Activated CD8-positive, alpha-beta T cell treated with anti-CD3 and anti-CD28 coated beads for 36 hours (primary cell): ENCODE measurements at regions not wholly inside any gene's neighbourhood (a gene's known extent, or its start where the extent isn't known, plus 50 kb on each side); places are given as distances from the start of the nearest gene placed in this dataset.

Source experiments
- ATAC-seq: fragments of 200-7000 bp; cut with Tn5 transposase; one replicate; pipeline ENCODE4 v1.10.0; 2021; ENCODE audit warnings: mild to moderate bottlenecking, moderate library complexity
- CTCF ChIA-PET: fragments of 350-600 bp; sonication (Branson Sonifier 250); formaldehyde crosslinking; loops from one replicate; lab custom pipeline; 2021; ENCODE audit warnings: antibody characterized with exemption; lab: Charles Lee
- POLR2A ChIA-PET: fragments of 350-600 bp; sonication (Branson Sonifier 250); formaldehyde crosslinking; loops from one replicate; lab custom pipeline; 2021; ENCODE audit warnings: antibody characterized with exemption; lab: Charles Lee
- DNase-seq: peaks from one replicate; pipeline ENCODE4 v3.0.0-alpha.2; 2020
- H3K27ac Mint-ChIP-seq: one replicate; pipeline ENCODE4 v1.8.0; 2021; ENCODE audit warnings: mild to moderate bottlenecking, mixed read lengths
- H3K27me3 Mint-ChIP-seq: one replicate; pipeline ENCODE4 v1.8.0; 2021; ENCODE audit warnings: mixed read lengths
- H3K36me3 Mint-ChIP-seq: one replicate; pipeline ENCODE4 v1.8.0; 2021; ENCODE audit warnings: low read depth, mixed read lengths
- H3K4me1 Mint-ChIP-seq: one replicate; pipeline ENCODE4 v1.8.0; 2021; ENCODE audit warnings: low read depth, mixed read lengths
- H3K4me3 Mint-ChIP-seq: one replicate; pipeline ENCODE4 v1.8.0; 2021; ENCODE audit warnings: mild to moderate bottlenecking, moderate library complexity, mixed read lengths
- H3K9me3 Mint-ChIP-seq: one replicate; pipeline ENCODE4 v1.8.0; 2021; ENCODE audit warnings: mixed read lengths
- CTCF ChIP-seq: fragments of 200-600 bp; IDR thresholded peaks from one replicate; pipeline ENCODE4 v1.8.0; 2022; ENCODE audit warnings: antibody characterized with exemption, mild to moderate bottlenecking
- intact Hi-C: fragments of 100-400 bp; cut with micrococcal nuclease; formaldehyde crosslinking; loops from one replicate; pipeline ENCODE4 v1.10.0; 2022

DNA sequence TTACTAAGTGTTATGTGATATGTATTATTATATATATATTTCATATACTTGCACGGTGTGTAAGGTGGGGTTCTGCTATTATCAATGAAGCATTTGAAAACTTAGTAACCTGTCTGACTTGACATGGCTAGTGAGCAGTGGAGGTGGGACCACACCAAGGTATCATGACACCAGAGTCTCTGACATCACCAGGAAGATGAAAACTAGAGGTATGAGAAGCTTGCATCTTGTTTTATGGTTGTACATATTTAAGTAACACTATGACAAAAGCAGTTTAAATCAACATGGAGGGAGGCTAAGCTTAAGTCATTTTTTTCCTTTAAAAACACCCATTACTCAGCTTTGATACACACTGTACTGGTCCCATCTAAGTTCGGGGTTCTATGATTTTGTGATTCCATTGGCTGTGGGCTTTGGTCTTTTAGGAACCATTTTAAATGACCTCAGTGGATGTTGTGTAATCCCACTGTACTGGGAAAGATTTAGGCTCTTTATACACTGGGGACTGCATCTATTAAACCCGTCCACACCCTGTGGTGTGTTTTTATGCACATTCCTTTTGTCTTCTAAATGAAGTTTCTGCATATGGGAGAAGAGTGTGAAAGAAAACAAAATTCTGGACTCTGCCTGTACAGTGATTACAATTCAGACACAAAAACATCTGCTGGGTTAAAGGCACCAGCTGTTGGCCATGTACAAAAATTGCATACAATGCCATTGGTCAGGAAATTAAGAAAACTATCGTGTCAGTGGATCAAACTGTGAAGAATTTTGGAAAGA is 570.6 kb downstream of the SPRY1 start:
- no peak overlapping the region for H3K4me3 Mint-ChIP-seq
- H3K27ac Mint-ChIP-seq = no peak overlapping the region
- TF ChIP-seq CTCF = no peak
- ChIA-PET POLR2A (no interaction called here), CTCF (interaction anchor here (1.2 kb wide), 1 partner anchor 10 kb away, joined by 3 read pairs; no protein-coding TSS in a partner anchor)
- no peak for ATAC-seq
- H3K4me1 Mint-ChIP-seq = no peaks in the 10 kb centered on the region
- intact Hi-C loops = no loop called here
- no peaks in the 10 kb centered on the region for H3K9me3 Mint-ChIP-seq
- no peak for DNase-seq
- no peaks in the 10 kb centered on the region for H3K27me3 Mint-ChIP-seq
- no peaks in the 10 kb centered on the region for H3K36me3 Mint-ChIP-seq

GRCh38 chr4:123972031-123972430 is 575.4 kb downstream of the SPRY1 start:
- intact Hi-C loops = no loop called here
- ATAC-seq (no peak), DNase-seq (no peak)
- ChIA-PET CTCF (no interaction called here), POLR2A (no interaction called here)
- H3K27me3 Mint-ChIP-seq = no peaks in the 10 kb centered on the region
- H3K36me3 Mint-ChIP-seq = no peaks in the 10 kb centered on the region
- no peaks in the 10 kb centered on the region for H3K4me1 Mint-ChIP-seq
- no peak overlapping the region for H3K4me3 Mint-ChIP-seq
- no peak overlapping the region for H3K27ac Mint-ChIP-seq
- H3K9me3 Mint-ChIP-seq = no peaks in the 10 kb centered on the region
- no peak for TF ChIP-seq CTCF

DNA sequence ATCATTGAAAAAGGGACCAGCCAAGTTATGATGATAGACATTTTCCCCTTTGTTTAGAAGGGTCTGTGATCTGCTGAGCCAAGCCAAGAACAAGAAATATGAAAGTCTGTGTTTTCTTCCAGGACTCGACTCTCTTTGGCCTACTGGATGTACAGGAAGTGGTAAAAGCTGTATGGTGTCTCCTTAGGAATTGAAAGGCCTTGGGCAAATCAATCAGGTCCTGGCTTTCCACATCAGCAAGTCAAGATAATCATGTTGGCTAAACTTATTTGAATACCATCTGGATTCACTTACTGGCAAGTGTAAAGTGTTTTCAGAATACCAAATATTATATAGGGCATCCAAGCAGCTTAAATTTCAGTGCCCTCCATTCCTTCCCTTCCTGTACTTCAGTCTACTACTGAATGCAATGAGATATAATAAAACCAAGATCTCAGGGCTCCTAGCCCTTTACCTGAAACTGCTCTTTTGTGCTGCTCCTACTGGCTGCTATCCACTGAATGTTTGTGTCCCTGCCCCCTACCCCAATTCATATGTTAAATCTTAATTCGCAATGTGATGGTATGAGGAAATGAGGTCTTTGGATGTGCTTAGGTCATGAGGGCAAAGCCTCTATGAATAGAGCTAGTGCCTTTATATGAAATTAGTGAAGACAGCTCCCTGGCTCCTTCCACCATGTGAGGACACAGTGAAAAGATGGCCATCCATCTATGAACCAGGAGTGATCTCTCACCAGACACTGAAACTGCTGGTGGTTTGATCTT is 578.0 kb downstream of the SPRY1 start:
- H3K27ac Mint-ChIP-seq = no peak overlapping the region
- ATAC-seq (no peak), DNase-seq (no peak)
- POLR2A ChIA-PET = no interaction called here
- no peaks in the 10 kb centered on the region for H3K27me3 Mint-ChIP-seq
- H3K9me3 Mint-ChIP-seq = peaks cover 5% of the 10 kb centered on the region
- TF ChIP-seq CTCF = no peak
- CTCF ChIA-PET = no interaction called here
- intact Hi-C loops = no loop called here
- H3K36me3 Mint-ChIP-seq = no peaks in the 10 kb centered on the region
- no peaks in the 10 kb centered on the region for H3K4me1 Mint-ChIP-seq
- H3K4me3 Mint-ChIP-seq = no peak overlapping the region

GRCh38 chr4:123976285-123976684 is 579.7 kb downstream of the SPRY1 start:
- ATAC-seq (no peak), DNase-seq (no peak)
- intact Hi-C loops = no loop called here
- TF ChIP-seq CTCF = no peak
- no peak overlapping the region for H3K4me3 Mint-ChIP-seq
- no peak overlapping the region for H3K27ac Mint-ChIP-seq
- H3K9me3 Mint-ChIP-seq = peaks cover 5% of the 10 kb centered on the region
- POLR2A ChIA-PET = no interaction called here
- no peaks in the 10 kb centered on the region for H3K27me3 Mint-ChIP-seq
- H3K36me3 Mint-ChIP-seq = no peaks in the 10 kb centered on the region
- CTCF ChIA-PET = no interaction called here
- H3K4me1 Mint-ChIP-seq = no peaks in the 10 kb centered on the region

DNA sequence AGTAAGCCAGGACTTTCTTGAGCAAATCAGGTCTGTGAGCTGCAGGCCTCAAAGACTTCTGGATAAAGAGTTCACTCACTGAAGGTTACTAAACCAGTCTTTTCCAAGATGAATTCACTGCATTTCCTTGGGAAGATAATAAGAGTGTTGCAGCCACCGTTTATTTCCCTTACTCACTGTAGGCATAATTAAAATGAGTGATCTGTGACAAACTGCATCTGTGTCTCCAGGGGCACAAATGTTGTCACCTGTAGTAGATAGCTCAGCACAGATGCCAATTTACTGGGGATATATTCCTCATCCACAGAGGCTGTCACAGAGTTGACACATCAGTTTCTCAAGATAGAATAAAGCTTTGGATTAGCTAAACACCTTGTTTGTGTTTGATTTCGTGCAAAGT is 580.2 kb downstream of the SPRY1 start:
- no peak overlapping the region for H3K27ac Mint-ChIP-seq
- ChIA-PET CTCF (interaction anchor here (1.2 kb wide), 1 partner anchor 10 kb away, joined by 3 read pairs; no protein-coding TSS in a partner anchor), POLR2A (no interaction called here)
- H3K4me1 Mint-ChIP-seq = no peaks in the 10 kb centered on the region
- H3K4me3 Mint-ChIP-seq = no peak overlapping the region
- no peaks in the 10 kb centered on the region for H3K27me3 Mint-ChIP-seq
- TF ChIP-seq CTCF = no peak
- no peaks in the 10 kb centered on the region for H3K36me3 Mint-ChIP-seq
- intact Hi-C loops = no loop called here
- peaks cover 5% of the 10 kb centered on the region for H3K9me3 Mint-ChIP-seq
- ATAC-seq (no peak), DNase-seq (no peak)
